GM18499 (cell line): ENCODE measurements at regions not wholly inside any gene's neighbourhood (a gene's known extent, or its start where the extent isn't known, plus 50 kb on each side); places are given as distances from the start of the nearest gene placed in this dataset.
A peak's percentile ranks its signal among the peaks of the same experiment; 100 is the strongest.

Source experiments
- ATAC-seq: cut with Tn5 transposase; IDR thresholded peaks from one replicate; pipeline ENCODE4 v1.9.1; 2021; ENCODE audit warnings: moderate number of reproducible peaks; ENCODE audit not compliant: insufficient read depth, unreplicated experiment

GRCh38 chr18:43559507-43559906 is 282.2 kb upstream of the SYT4 start:
- no peak for ATAC-seq

DNA sequence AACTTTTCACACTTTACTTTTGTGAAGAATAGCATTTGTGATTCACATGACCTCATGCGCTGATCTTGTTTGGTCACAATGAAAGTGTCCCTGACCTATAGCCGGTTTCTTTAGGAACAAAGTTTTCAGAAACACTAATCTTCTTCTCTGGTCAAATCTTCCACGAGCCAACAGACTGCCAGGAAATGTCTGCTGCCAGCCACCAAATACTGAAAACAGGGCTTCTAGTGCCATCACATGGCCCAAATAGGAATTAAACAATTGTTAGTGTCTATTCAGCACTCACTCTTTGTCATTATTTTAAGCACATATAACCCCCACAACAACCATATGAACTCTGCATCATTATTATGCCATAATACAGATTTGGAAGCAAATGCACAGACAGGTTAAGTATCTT is 286.5 kb upstream of the SYT4 start:
- ATAC-seq = peak; percentile 61

DNA sequence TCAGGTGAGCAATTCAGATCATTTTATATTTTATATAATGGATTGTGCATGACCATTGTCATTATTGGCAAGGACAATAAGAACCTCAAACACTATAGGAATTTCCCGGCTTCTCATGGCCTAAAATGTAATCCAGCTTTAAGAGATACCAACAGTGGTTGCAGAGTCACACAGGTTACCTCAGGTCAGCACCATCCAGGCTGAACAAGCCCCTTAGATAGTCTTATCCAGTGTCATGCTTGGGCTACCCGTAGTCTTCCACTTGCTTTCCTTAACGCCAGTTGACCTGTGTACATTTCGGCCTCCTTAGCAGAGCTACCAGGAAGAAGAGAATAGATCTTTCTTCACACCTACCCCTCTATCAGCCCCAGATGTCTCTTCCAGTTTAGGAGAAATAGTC is 293.3 kb upstream of the SYT4 start:
- no peak for ATAC-seq

DNA sequence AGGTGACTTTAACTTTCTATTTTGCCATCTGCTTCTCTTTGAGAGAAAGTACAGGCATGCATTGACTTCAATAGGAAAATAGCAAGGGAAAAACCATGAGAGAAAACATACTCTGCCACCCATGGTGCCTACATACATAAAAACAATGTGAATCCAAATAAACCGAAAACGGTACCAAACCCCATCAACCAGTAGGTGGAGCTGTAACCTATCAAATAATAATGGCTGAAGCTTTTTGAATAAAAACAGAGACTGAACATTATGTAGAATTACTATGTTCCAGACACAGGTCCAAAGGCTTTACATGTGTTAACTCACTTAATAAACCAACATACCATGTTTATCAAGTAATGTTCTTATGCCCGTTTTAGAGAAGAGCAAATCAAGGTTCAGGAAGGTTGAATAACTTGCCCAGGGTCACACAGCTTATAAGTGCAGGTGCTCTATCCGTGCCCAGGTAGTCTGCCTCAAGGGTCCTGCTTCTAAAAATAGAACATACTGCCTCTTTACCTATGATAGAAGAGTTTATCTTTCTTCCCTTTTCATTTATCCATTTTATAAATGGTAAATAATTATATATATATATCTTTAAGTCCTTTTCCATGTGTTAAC is 293.9 kb upstream of the SYT4 start:
- ATAC-seq = no peak

- ATAC-seq = peak; percentile 71
Observed at GRCh38 chr18:43572163-43572562, 294.9 kb upstream of the SYT4 start.

GRCh38 chr18:43574974-43575373 is 297.7 kb upstream of the SYT4 start:
- no peak for ATAC-seq

DNA sequence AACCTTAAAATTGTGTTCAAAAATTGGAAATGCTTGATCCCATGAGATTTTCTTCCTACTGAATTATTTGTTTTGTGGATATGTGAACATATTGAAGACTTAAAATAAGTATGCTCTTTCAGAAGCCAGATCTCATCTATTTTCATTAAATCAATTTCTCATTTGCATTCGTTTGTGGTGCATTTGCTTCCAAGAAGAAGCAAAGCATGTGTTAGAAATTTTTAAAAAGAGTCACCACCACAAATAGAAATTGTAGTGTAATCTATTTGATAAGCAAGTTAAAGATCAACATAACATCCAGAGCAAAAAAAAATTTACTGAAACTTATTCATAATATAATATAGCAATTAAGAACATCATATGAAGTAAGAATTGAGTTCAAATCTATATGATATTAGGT is 300.9 kb upstream of the SYT4 start:
- ATAC-seq = no peak

- ATAC-seq = no peak
Observed at GRCh38 chr18:43578706-43579105, 301.4 kb upstream of the SYT4 start.

- ATAC-seq = no peak
Observed at GRCh38 chr18:43581936-43582519, 304.7 kb upstream of the SYT4 start.

- peak; percentile 74 for ATAC-seq
Observed at GRCh38 chr18:43587538-43588153, 310.4 kb upstream of the SYT4 start.

DNA sequence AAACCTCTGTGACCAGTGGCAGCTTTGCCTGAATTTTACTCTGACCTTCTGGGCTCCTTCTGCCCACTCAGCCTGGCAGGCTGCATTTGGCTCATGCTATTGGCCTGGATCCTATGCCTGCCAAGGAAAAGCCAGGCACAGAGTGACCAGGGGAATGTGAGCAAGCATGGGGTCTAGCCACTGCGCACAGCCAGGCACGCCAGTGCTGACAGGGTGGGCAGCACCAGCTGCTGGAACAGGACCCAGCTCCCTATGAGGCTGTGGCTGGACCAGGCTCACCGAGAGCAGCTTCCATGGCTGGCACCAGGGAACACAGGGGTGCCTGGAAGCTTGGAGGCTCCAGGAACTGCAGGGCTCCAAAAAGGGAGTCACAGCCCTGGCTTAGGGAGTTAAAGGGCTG is 311.5 kb upstream of the SYT4 start:
- ATAC-seq = no peak

GRCh38 chr18:43589611-43590151 is 312.4 kb upstream of the SYT4 start:
- no peak for ATAC-seq

DNA sequence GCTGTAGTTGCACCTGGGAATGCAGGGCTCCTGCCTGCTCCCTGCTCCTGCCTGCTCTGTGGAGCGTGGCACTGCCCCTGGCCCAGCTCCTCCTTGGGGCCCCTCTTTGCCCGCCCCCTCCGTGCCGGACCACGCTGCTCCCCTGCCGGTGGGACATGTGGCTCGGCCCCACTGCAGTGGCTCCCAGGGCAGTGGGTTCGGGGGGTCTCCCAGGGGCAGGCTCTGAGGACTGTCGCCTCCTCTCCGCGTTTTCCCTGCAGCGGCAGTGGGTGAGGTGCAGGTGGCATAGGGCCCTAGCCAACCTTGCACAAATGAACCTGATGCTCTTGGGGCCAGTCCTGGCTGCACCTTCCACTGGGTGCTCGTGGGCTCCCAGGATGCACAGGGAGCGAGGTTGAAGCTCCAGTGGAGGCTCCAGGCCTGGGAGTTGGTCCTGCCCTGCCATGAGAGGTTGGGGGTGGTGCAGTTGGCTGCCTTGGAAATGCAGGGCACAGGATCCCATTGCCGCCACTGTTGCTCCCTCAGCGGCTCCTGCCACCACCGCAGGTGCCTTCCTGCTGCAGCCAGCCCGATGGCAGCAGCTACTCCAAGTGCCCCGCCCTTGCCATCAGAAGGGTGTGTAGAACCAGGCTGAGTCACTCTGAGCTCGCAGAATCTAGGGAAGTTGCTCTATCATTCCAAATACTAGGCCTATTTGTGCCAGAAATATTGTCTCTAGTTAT is 313.1 kb upstream of the SYT4 start:
- ATAC-seq = no peak

DNA sequence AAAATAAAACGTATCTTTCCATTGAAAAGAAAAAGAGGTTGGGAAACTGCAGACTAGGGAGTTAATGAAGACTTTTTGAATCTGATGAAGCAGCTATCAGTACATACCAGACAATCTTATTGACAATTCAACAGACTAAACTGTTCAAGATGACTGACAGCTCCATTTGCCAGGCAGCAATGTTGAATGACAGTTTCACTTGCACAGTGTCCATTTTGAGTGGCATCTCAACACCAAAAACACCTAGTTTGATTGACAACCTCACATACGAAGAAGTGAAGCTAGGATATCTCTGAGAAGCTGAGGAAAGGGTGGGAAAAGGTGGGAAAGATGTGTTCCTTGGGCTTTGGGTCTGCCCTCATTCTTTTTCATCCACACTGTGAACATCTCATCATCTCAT is 315.0 kb upstream of the SYT4 start:
- ATAC-seq = no peak

GRCh38 chr18:43596105-43596712 is 318.9 kb upstream of the SYT4 start:
- peak; percentile 89 for ATAC-seq

DNA sequence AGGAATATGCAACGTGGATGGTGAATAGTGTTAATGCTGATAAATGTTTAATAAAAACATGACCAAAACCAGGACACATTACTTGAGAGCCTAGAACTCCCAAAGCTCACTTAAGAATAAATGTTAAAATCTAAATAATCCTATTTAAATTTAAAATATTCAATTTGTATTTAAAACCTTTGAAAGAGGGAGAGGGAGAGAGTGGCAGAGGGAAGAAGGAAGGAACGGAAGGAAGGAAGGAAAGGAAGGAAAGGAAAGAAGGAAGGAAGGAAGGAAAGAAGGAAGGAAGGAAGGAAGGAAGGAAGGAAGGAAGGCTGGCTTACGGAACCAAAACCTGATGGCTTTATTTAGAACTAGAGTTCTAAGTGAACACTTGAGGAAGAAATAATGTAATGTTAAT is 324.1 kb upstream of the SYT4 start:
- no peak for ATAC-seq

DNA sequence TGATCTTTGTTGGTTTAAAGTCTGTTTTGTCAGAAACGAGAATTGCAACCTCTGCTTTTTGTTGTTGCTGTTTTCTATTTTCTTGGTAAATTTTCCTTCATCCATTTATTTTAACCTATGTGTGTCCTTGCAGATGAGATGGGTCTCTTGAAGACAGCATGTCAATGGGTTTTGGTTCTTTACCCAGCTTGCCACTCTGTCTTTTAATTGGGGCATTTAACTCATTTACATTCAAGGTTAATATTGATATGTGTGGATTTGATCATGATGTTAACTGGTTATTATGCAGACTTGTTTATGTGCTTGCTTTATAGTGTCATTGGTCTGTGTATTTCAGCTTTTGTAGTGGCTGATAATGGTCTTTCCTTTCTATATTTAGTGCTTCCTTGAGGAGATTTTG is 327.9 kb upstream of the SYT4 start:
- no peak for ATAC-seq

DNA sequence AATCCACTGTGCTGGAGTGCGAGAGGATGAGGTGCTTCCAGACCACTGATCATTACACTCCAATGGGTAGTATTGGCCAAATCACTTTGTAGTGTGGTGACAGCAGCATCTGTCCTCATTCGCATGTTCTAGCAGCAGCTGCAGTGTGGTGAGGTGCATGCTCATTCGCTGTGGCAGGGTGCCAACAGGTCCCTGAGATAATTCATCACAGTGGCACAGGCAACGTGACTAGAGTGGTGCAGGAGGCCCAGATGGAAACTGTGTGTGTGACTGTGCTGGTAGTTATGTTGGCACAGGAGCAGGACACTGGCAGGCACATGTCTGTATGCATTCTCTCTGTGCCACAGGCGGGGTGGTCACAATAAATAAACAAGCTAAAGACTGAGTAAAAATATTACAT is 329.5 kb upstream of the SYT4 start:
- no peak for ATAC-seq

DNA sequence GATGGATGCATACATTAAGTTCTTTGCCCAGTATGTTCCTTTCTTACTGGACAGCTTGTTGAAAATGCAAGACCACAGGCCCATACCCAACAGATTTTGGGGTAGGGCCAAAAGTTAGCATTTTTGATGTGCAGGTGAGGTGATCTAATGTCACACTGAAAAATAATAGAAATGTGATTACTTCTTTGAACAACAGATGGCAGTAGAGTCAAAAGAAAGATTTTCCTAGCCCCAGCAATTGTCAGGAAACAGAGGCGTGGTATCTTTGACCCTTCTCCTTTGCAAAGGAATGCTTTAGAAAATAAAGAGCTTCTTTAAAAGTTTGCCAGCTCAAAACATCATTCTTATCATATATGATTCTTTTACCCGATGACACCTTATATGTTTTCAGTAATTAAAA is 343.6 kb upstream of the SYT4 start:
- ATAC-seq = peak; percentile 83

- no peak for ATAC-seq
Observed at GRCh38 chr18:43622024-43622423, 344.7 kb upstream of the SYT4 start.

GRCh38 chr18:43625582-43625981 is 348.3 kb upstream of the SYT4 start:
- ATAC-seq = no peak
